Body of pancreas (tissue), 4 donors: ENCODE measurements at regions not wholly inside any gene's neighbourhood (a gene's known extent, or its start where the extent isn't known, plus 50 kb on each side); places are given as distances from the start of the nearest gene placed in this dataset.

ENCODE experiments used
- ATAC-seq: fragments of 150-250 bp; one replicate; pipeline ENCODE4 v1.9.1; 2016
- DNase-seq, 4 donors: peaks; one replicate each; pipeline ENCODE4 v3.0.0-alpha.2; 2019
- H3K27ac ChIP-seq, 4 donors: fragments of 200-600 bp; sonication (generic); 1 replicate in 3 of 4; 2 replicates in 1 of 4; pipeline versions ENCODE4 v1.5.1 to v1.6.1; 2016 to 2019; ENCODE audit warnings: mild to moderate bottlenecking in 1 of 4, mixed read lengths in 1 of 4, moderate library complexity in 1 of 4
- H3K27me3 ChIP-seq, 2 donors: fragments of 200-600 bp; sonication (generic); one replicate each; pipeline ENCODE4 v1.6.0; 2016; ENCODE audit warnings: mild to moderate bottlenecking in 1 of 2
- H3K36me3 ChIP-seq, 2 donors: fragments of 200-600 bp; sonication (generic); replicated peaks in 1 of 2; 2 replicates each; pipeline ENCODE4 v1.5.1; 2016; ENCODE audit warnings: low read depth in 2 of 2; ENCODE audit not compliant: insufficient read depth in 1 of 2
- H3K4me1 ChIP-seq: fragments of 200-600 bp; sonication (generic); one replicate; pipeline ENCODE4 v1.6.0; 2016
- H3K4me3 ChIP-seq, 2 donors: fragments of 200-600 bp; sonication (generic); 1 replicate in 1 of 2; 2 replicates in 1 of 2; pipeline ENCODE4 v1.5.1; 2016 to 2019
- H3K9me3 ChIP-seq, 3 donors: fragments of 200-600 bp; sonication (generic); 1 replicate in 2 of 3; 2 replicates in 1 of 3; pipeline ENCODE4 v1.5.1; 2016
- CTCF ChIP-seq, 7 experiments: fragments of 450-650 bp in 4 of 7; fragments of 200-600 bp in 3 of 7; sonication (generic) in 3 of 7; IDR thresholded peaks; one replicate each; pipeline ENCODE4 v1.5.1; 2016 to 2019; ENCODE audit warnings: antibody characterized with exemption in 7 of 7
- POLR2A ChIP-seq, 3 donors: fragments of 450-650 bp; IDR thresholded peaks; one replicate each; pipeline ENCODE4 v1.6.1; 2016; ENCODE audit warnings: antibody characterized with exemption in 3 of 3, mild to moderate bottlenecking in 2 of 3
- WGBS, 2 donors: methylation state at CpG; one replicate each; pipeline ENCODE4 v1.1.5; 2017; 5-methylcytosine and 5-hydroxymethylcytosine counted together
- intact Hi-C: fragments of 100-400 bp; cut with DNase I; formaldehyde crosslinking; loops from one replicate; pipeline ENCODE4 v1.15.1; 2023

GRCh38 chr12:126349383-126349782 lies 1284.1 kb downstream of the AACS start:
- Histone ChIP-seq H3K9me3 (no peaks in the 10 kb centered on the region), H3K4me3 (no peak overlapping the region), H3K4me1 (no peaks in the 10 kb centered on the region), H3K27ac (no peak overlapping the region), H3K27me3 (no peaks in the 10 kb centered on the region), H3K36me3 (no peaks in the 10 kb centered on the region)
- no peak for ATAC-seq
- TF ChIP-seq CTCF (IDR thresholded peaks at IDR 0.05), result no peak
- TF ChIP-seq POLR2A (IDR thresholded peaks at IDR 0.05), result no peak
- intact Hi-C loops, result no loop called here
- DNase-seq, result no peak
- 88 to 92% methylated on average over 5 of the region's 5 CpGs for whole genome bisulfite sequencing, 2 donors

DNA sequence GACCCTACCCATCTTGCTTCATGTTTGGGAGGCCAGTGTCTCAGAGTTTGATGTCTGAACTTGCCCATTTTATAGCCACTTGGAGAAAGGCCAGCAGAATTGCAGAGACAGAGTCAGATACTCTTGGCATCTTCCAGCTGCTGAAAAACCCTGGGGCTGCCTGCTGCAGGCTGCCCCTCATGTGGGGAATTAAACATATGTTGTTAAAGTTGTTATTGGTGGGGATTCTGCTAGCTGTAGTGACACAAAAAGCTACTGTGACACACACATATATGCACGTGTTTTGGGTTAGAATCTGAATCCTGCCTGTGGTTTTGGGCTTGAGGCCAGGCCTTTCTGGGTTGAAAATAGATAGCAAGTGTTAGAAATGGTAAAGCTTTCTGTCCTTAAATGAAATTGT lies 1288.4 kb downstream of the AACS start:
- DNase-seq, result no peak
- Histone ChIP-seq H3K36me3 (no peaks in the 10 kb centered on the region), H3K4me1 (no peaks in the 10 kb centered on the region), H3K9me3 (no peaks in the 10 kb centered on the region), H3K4me3 (no peak overlapping the region), H3K27ac (no peak overlapping the region), H3K27me3 (no peaks in the 10 kb centered on the region)
- intact Hi-C loops, result no loop called here
- TF ChIP-seq CTCF (IDR thresholded peaks at IDR 0.05) (no peak), POLR2A (IDR thresholded peaks at IDR 0.05) (no peak)
- 33 to 65% methylated on average over 1 of the region's 1 CpG for WGBS, 2 donors
- no peak for ATAC-seq

- H3K9me3 ChIP-seq, result no peaks in the 10 kb centered on the region
- H3K4me3 ChIP-seq, result no peak overlapping the region
- TF ChIP-seq POLR2A (IDR thresholded peaks at IDR 0.05) (no peak), CTCF (IDR thresholded peaks at IDR 0.05) (no peak)
- intact Hi-C loops, result no loop called here
- DNase-seq (no peak), ATAC-seq (no peak)
- H3K36me3 ChIP-seq, result no peaks in the 10 kb centered on the region
- no peak overlapping the region for H3K27ac ChIP-seq
- no peaks in the 10 kb centered on the region for H3K4me1 ChIP-seq
- WGBS, 2 donors, result 62 to 88% methylated on average over 4 of the region's 4 CpGs
- no peaks in the 10 kb centered on the region for H3K27me3 ChIP-seq
These were observed 1289.4 kb downstream of the AACS start for GRCh38 chr12:126354633-126355032.

DNA sequence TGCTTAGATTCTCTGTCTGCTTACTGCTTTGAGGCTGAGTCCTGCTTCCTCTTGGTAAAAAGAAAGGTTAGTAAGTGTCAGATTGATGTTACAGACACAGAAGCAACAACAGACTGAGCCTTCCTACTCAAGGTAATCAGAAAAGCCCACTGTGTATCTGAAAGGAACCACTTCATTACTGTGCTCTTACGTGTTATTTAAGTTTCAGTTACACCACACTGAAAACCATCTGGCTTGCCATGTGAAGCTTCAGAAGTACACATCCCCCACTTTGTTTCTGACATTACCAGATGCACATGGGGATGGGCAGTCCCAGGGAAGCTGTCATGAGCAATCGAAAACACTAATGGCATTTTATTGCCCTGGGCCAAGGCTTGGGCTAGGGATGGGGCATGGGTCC lies 1290.1 kb downstream of the AACS start:
- Histone ChIP-seq H3K9me3 (no peaks in the 10 kb centered on the region), H3K4me3 (no peak overlapping the region), H3K27me3 (no peaks in the 10 kb centered on the region), H3K36me3 (no peaks in the 10 kb centered on the region), H3K27ac (no peak overlapping the region), H3K4me1 (no peaks in the 10 kb centered on the region)
- WGBS, 2 donors, result 86 to 92% methylated on average over 2 of the region's 2 CpGs
- ATAC-seq (no peak), DNase-seq (no peak)
- intact Hi-C loops, result no loop called here
- TF ChIP-seq POLR2A (IDR thresholded peaks at IDR 0.05) (no peak), CTCF (IDR thresholded peaks at IDR 0.05) (no peak)

GRCh38 chr12:126358806-126359205 lies 1293.6 kb downstream of the AACS start:
- TF ChIP-seq CTCF (IDR thresholded peaks at IDR 0.05), result no peak
- no peak for TF ChIP-seq POLR2A (IDR thresholded peaks at IDR 0.05)
- H3K9me3 ChIP-seq, result no peaks in the 10 kb centered on the region
- intact Hi-C loops, result no loop called here
- H3K36me3 ChIP-seq, result no peaks in the 10 kb centered on the region
- no peaks in the 10 kb centered on the region for H3K4me1 ChIP-seq
- no peaks in the 10 kb centered on the region for H3K27me3 ChIP-seq
- H3K27ac ChIP-seq, result peak overlapping the region in 1 of 4 donors; percentile 3
- no peak overlapping the region for H3K4me3 ChIP-seq
- 84 to 89% methylated on average over 5 of the region's 5 CpGs for WGBS, 2 donors
- DNase-seq (no peak), ATAC-seq (no peak)
